ENCODE measurements at regions not wholly inside any gene's neighbourhood (a gene's known extent, or its start where the extent isn't known, plus 50 kb on each side); places are given as distances from the start of the nearest gene placed in this dataset.

DNA sequence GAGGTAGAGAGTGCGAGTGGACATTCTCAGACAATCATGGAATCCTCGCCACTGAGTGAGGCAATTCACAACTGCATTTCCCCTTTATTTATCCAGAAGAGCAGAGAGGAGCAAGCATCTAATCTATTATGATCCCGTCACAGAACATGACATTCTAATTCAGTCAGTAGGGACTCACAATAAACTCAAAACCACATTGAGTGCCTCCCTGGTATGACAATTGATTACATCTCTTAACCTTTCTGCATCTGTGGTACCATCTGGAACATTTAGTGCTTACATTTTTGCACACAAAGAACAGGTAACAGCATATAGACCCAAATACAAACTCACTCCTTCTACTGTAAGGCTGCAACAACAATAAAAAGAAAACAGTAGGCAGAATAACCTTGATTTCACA is 517.2 kb downstream of the GBE1 start:
- DNase-seq (ENCODE audit: low read depth in 1 of 2, low spot score in 1 of 2) (no peak), ATAC-seq (no peak), FAIRE-seq (no peak)
- 72% methylated on average over 3 of the region's 3 CpGs for WGBS (ENCODE audit: missing lambda C conversion rate)
- TF ChIP-seq ESRRA (IDR thresholded peaks at IDR 0.05; ENCODE audit: borderline replicate concordance, low read length) = no peak
- no peak for TF ChIP-seq CEBPB (IDR thresholded peaks at IDR 0.05)
- TF ChIP-seq, protein P1, sequence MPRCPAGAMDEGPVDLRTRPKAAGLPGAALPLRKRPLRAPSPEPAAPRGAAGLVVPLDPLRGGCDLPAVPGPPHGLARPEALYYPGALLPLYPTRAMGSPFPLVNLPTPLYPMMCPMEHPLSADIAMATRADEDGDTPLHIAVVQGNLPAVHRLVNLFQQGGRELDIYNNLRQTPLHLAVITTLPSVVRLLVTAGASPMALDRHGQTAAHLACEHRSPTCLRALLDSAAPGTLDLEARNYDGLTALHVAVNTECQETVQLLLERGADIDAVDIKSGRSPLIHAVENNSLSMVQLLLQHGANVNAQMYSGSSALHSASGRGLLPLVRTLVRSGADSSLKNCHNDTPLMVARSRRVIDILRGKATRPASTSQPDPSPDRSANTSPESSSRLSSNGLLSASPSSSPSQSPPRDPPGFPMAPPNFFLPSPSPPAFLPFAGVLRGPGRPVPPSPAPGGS (IDR thresholded peaks at IDR 0.05) = no peak
- Histone ChIP-seq H3K4me2 (no peak overlapping the region), H3K4me3 (no peak overlapping the region), H3K4me1 (peaks cover 7% of the 10 kb centered on the region), H3K9me3 (no peaks in the 10 kb centered on the region), H3K27ac (no peak overlapping the region)
- ChIA-PET POLR2A (no interaction called here), CTCF (interaction anchor here (1.3 kb wide), 1 partner anchor 58 kb away, joined by 3 read pairs; no protein-coding TSS in a partner anchor)

DNA sequence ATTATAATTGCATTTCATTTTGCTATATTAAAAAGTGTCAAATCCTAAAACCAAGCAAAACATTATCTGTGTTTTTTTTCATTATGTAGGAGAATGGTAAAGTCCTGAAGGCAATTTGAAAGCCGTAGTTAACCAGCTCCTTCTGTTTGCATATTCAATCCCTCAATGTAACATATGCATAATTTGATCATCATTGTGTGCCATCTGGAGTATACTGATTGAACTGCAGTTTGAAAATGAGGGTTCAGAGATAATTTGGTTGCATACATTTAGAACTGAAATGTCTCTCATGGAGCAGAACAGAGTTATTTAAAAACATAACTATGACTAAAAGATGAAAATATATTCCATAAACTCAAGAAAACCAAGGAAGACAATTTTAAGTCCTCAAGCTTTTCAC is 518.6 kb downstream of the GBE1 start:
- TF ChIP-seq SMC3 (IDR thresholded peaks at IDR 0.05) = peak; percentile 43
- TF ChIP-seq RAD21 (conservative IDR thresholded peaks at IDR 0.05 in 1 of 2, IDR thresholded peaks at IDR 0.05 in 1 of 2) = peak; percentile 43 to 44
- no peak for TF ChIP-seq POLR2AphosphoS2 (conservative IDR thresholded peaks at IDR 0.05; ENCODE audit: low read length)
- TF ChIP-seq, protein P2, sequence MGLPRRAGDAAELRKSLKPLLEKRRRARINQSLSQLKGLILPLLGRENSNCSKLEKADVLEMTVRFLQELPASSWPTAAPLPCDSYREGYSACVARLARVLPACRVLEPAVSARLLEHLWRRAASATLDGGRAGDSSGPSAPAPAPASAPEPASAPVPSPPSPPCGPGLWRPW (IDR thresholded peaks at IDR 0.05) = no peak
- TF ChIP-seq JUN (IDR thresholded peaks at IDR 0.05) = no peak
- TF ChIP-seq, protein P3, sequence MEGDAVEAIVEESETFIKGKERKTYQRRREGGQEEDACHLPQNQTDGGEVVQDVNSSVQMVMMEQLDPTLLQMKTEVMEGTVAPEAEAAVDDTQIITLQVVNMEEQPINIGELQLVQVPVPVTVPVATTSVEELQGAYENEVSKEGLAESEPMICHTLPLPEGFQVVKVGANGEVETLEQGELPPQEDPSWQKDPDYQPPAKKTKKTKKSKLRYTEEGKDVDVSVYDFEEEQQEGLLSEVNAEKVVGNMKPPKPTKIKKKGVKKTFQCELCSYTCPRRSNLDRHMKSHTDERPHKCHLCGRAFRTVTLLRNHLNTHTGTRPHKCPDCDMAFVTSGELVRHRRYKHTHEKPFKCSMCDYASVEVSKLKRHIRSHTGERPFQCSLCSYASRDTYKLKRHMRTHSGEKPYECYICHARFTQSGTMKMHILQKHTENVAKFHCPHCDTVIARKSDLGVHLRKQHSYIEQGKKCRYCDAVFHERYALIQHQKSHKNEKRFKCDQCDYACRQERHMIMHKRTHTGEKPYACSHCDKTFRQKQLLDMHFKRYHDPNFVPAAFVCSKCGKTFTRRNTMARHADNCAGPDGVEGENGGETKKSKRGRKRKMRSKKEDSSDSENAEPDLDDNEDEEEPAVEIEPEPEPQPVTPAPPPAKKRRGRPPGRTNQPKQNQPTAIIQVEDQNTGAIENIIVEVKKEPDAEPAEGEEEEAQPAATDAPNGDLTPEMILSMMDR (IDR thresholded peaks at IDR 0.05) = peak; percentile 28; the same call in 2 of the 3 replicates
- no peak for TF ChIP-seq ZC3H11A (IDR thresholded peaks at IDR 0.05)
- no peak for TF ChIP-seq HOXB5 (CRISPR knock-in tag; IDR thresholded peaks at IDR 0.05)
- H3K4me3 ChIP-seq = no peak overlapping the region
- H3K27ac ChIP-seq = no peak overlapping the region
- H3K9me3 ChIP-seq = no peaks in the 10 kb centered on the region
- CTCF ChIA-PET = interaction anchor here (0.6 kb wide), 1 partner anchor 1724 kb away, joined by 3 read pairs; no protein-coding TSS in a partner anchor
- no peak overlapping the region for H3K4me2 ChIP-seq
- FAIRE-seq (no peak), DNase-seq (ENCODE audit: low read depth in 1 of 2, low spot score in 1 of 2) (peak in 1 of 2 experiments; percentile 6), ATAC-seq (peak in 1 of 2 experiments; percentile 56; a peak in 2 of 6 replicates)
- POLR2A ChIA-PET = no interaction called here
- 3% methylated on average over 1 of the region's 1 CpG for WGBS (ENCODE audit: missing lambda C conversion rate)
- H3K4me1 ChIP-seq = no peaks in the 10 kb centered on the region

DNA sequence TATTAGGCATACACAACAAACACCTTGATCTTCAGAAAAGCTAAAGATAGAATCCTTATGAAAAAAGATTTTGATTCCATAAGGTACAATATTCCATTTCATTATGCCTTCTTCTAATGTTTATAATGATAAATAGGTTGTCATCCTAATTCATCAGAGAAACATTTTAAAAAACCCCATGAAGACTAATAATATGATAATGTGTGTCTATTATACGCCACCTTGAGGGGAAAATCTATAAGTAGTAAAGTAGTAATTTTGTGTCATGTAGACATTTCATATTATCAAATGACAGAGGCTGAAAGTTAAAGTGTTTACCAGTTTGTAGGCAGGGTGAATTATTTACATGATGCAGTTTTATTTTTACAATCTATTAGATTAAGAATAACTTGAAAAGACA is 524.3 kb downstream of the GBE1 start:
- Histone ChIP-seq H3K4me1 (no peaks in the 10 kb centered on the region), H3K4me3 (no peak overlapping the region), H3K9me3 (no peaks in the 10 kb centered on the region), H3K27ac (no peak overlapping the region), H3K4me2 (no peak overlapping the region)
- ChIA-PET POLR2A (no interaction called here), CTCF (no interaction called here)
- ATAC-seq (no peak), DNase-seq (ENCODE audit: low read depth in 1 of 2, low spot score in 1 of 2) (no peak), FAIRE-seq (no peak)
- 34% methylated on average over 1 of the region's 1 CpG for WGBS (ENCODE audit: missing lambda C conversion rate)
- no peak for TF ChIP-seq POLR2A (IDR thresholded peaks at IDR 0.05; ENCODE audit: low read length)
- TF ChIP-seq NFE2L2 (conservative IDR thresholded peaks at IDR 0.05; ENCODE audit: low read length) = no peak
- TF ChIP-seq RNF2 (IDR thresholded peaks at IDR 0.05; ENCODE audit: borderline replicate concordance, low read depth) = no peak
- TF ChIP-seq, protein P4, sequence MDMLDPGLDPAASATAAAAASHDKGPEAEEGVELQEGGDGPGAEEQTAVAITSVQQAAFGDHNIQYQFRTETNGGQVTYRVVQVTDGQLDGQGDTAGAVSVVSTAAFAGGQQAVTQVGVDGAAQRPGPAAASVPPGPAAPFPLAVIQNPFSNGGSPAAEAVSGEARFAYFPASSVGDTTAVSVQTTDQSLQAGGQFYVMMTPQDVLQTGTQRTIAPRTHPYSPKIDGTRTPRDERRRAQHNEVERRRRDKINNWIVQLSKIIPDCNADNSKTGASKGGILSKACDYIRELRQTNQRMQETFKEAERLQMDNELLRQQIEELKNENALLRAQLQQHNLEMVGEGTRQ (IDR thresholded peaks at IDR 0.05) = no peak
- TF ChIP-seq ESRRA (IDR thresholded peaks at IDR 0.05; ENCODE audit: borderline replicate concordance, low read length) = no peak
- TF ChIP-seq, protein P5, sequence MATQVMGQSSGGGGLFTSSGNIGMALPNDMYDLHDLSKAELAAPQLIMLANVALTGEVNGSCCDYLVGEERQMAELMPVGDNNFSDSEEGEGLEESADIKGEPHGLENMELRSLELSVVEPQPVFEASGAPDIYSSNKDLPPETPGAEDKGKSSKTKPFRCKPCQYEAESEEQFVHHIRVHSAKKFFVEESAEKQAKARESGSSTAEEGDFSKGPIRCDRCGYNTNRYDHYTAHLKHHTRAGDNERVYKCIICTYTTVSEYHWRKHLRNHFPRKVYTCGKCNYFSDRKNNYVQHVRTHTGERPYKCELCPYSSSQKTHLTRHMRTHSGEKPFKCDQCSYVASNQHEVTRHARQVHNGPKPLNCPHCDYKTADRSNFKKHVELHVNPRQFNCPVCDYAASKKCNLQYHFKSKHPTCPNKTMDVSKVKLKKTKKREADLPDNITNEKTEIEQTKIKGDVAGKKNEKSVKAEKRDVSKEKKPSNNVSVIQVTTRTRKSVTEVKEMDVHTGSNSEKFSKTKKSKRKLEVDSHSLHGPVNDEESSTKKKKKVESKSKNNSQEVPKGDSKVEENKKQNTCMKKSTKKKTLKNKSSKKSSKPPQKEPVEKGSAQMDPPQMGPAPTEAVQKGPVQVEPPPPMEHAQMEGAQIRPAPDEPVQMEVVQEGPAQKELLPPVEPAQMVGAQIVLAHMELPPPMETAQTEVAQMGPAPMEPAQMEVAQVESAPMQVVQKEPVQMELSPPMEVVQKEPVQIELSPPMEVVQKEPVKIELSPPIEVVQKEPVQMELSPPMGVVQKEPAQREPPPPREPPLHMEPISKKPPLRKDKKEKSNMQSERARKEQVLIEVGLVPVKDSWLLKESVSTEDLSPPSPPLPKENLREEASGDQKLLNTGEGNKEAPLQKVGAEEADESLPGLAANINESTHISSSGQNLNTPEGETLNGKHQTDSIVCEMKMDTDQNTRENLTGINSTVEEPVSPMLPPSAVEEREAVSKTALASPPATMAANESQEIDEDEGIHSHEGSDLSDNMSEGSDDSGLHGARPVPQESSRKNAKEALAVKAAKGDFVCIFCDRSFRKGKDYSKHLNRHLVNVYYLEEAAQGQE (IDR thresholded peaks at IDR 0.05) = no peak

All from A549 (cell line).